ENCODE measurements at regions not wholly inside any gene's neighbourhood (a gene's known extent, or its start where the extent isn't known, plus 50 kb on each side); places are given as distances from the start of the nearest gene placed in this dataset.

DNA sequence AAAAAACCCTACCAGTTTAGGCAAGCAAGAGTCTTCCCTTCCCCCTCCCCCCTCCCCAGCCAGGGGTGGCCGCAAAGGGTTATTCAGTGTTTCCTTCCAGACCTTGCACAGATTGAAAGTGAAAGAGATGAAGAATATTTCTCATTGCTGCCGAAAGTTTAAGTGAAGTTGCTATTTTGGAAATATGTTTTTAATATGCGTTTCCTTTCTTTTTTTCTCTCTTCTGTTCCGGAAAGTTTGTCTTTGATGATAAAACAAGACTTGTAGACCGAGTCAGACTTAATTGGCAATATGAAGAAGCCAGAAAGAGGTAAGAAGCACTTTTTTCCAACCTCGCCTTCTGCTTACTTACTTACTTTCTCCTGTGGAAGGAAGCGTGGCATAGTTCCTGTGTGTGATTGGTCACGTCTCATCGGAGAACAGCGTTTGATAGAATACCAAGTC, 58.5 kb upstream of the CLCN4 start:
- TF ChIP-seq, protein P1, sequence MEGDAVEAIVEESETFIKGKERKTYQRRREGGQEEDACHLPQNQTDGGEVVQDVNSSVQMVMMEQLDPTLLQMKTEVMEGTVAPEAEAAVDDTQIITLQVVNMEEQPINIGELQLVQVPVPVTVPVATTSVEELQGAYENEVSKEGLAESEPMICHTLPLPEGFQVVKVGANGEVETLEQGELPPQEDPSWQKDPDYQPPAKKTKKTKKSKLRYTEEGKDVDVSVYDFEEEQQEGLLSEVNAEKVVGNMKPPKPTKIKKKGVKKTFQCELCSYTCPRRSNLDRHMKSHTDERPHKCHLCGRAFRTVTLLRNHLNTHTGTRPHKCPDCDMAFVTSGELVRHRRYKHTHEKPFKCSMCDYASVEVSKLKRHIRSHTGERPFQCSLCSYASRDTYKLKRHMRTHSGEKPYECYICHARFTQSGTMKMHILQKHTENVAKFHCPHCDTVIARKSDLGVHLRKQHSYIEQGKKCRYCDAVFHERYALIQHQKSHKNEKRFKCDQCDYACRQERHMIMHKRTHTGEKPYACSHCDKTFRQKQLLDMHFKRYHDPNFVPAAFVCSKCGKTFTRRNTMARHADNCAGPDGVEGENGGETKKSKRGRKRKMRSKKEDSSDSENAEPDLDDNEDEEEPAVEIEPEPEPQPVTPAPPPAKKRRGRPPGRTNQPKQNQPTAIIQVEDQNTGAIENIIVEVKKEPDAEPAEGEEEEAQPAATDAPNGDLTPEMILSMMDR (IDR thresholded peaks at IDR 0.05), result no peak
- no peak for TF ChIP-seq POLR2A (IDR thresholded peaks at IDR 0.05)
